ENCODE measurements at regions not wholly inside any gene's neighbourhood (a gene's known extent, or its start where the extent isn't known, plus 50 kb on each side); places are given as distances from the start of the nearest gene placed in this dataset.

DNA sequence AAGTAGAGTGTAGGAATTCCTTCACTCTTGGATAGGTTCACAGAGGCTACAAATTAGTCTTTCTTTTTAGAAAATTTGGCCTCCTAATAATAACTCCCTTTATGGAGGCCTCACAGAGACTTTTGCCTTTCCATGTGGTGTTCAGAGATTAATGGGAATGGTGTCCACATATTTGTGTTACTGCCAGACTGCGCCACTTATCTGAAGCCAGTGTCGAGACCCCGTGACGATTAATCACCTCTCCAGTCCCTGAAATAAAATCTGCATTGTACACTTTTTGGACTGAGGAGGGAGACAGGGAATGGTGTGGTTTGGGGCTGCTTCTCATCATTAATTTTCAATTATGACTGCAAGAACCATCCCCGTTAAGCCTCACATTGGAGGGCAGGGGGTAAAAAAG lies 980.5 kb downstream of the FLRT2 start:
- Histone ChIP-seq H3K4me3 (ENCODE audit: insufficient read depth, low read length) (no peak overlapping the region), H3K27me3 (ENCODE audit: insufficient read depth, low read length) (no peaks in the 10 kb centered on the region), H3K9me3 (ENCODE audit: low read depth, low read length) (no peaks in the 10 kb centered on the region), H4K20me1 (ENCODE audit: insufficient read depth, low read length) (no peaks in the 10 kb centered on the region), H3K4me1 (ENCODE audit: insufficient read depth, low read length) (no peaks in the 10 kb centered on the region), H3K4me2 (ENCODE audit: insufficient read depth, low read length) (no peak overlapping the region), H3K36me3 (ENCODE audit: insufficient read depth, low read length) (no peaks in the 10 kb centered on the region), H3K27ac (ENCODE audit: low read depth, low read length) (no peak overlapping the region), H2AFZ (ENCODE audit: low read length) (no peak overlapping the region), H3K79me2 (ENCODE audit: insufficient read depth, low read length) (no peaks in the 10 kb centered on the region)
- TF ChIP-seq, protein P1, sequence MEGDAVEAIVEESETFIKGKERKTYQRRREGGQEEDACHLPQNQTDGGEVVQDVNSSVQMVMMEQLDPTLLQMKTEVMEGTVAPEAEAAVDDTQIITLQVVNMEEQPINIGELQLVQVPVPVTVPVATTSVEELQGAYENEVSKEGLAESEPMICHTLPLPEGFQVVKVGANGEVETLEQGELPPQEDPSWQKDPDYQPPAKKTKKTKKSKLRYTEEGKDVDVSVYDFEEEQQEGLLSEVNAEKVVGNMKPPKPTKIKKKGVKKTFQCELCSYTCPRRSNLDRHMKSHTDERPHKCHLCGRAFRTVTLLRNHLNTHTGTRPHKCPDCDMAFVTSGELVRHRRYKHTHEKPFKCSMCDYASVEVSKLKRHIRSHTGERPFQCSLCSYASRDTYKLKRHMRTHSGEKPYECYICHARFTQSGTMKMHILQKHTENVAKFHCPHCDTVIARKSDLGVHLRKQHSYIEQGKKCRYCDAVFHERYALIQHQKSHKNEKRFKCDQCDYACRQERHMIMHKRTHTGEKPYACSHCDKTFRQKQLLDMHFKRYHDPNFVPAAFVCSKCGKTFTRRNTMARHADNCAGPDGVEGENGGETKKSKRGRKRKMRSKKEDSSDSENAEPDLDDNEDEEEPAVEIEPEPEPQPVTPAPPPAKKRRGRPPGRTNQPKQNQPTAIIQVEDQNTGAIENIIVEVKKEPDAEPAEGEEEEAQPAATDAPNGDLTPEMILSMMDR (IDR thresholded peaks at IDR 0.05; ENCODE audit: extremely low read depth, low read depth, low read length): no peak
- DNase-seq (ENCODE audit: insufficient read length, low spot score, missing footprints): no peak

DNA sequence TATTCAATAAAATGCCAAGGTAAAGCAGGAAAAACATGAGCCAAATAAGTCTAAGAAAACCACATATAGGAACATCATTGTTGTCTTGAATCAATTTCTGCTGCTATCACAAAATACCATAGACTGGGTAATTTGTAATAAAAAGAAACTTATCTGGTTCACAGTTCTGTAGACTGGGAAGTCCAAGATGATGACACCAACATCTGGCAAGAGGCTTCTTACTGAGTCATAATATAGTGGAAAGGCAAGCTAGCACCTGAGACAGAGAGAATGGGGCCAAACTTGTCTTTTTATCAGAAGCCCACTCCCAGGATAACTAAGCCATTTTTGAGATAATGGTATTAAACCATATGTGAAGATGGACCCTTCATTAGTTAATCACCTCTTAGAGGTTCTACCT lies 975.9 kb downstream of the FLRT2 start:
- Histone ChIP-seq H2AFZ (ENCODE audit: low read length) (no peak overlapping the region), H3K9me3 (ENCODE audit: low read depth, low read length) (no peaks in the 10 kb centered on the region), H3K4me3 (ENCODE audit: insufficient read depth, low read length) (no peak overlapping the region), H3K79me2 (ENCODE audit: insufficient read depth, low read length) (no peaks in the 10 kb centered on the region), H3K36me3 (ENCODE audit: insufficient read depth, low read length) (no peaks in the 10 kb centered on the region), H4K20me1 (ENCODE audit: insufficient read depth, low read length) (no peaks in the 10 kb centered on the region), H3K4me2 (ENCODE audit: insufficient read depth, low read length) (no peak overlapping the region), H3K27me3 (ENCODE audit: insufficient read depth, low read length) (no peaks in the 10 kb centered on the region), H3K27ac (ENCODE audit: low read depth, low read length) (no peak overlapping the region), H3K4me1 (ENCODE audit: insufficient read depth, low read length) (no peaks in the 10 kb centered on the region)
- TF ChIP-seq, protein P1 (IDR thresholded peaks at IDR 0.05; ENCODE audit: extremely low read depth, low read depth, low read length): no peak
- no peak for DNase-seq (ENCODE audit: insufficient read length, low spot score, missing footprints)

DNA sequence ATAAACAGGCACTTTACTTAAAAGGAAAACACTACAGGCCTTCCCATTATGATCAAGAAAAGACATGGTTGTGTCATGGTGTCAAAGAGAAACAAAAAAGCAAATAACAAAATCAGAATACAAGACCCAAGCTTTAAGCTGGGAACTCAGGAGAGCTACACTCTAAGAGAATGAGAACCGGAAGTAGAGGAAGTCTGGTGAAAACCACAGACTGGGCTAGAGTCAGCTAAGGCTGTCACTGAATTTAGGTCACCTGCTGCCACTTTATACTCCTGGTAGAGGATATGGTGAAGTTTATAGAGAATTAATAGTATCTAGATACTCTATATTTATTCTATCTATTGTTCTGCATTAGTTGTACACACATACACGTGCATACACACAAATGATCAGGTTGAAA lies 971.7 kb downstream of the FLRT2 start:
- DNase-seq (ENCODE audit: insufficient read length, low spot score, missing footprints): no peak
- H3K4me3 ChIP-seq (ENCODE audit: insufficient read depth, low read length): no peak overlapping the region
- TF ChIP-seq, protein P1 (IDR thresholded peaks at IDR 0.05; ENCODE audit: extremely low read depth, low read depth, low read length): no peak
- H3K4me1 ChIP-seq (ENCODE audit: insufficient read depth, low read length): no peaks in the 10 kb centered on the region
- H3K9me3 ChIP-seq (ENCODE audit: low read depth, low read length): no peaks in the 10 kb centered on the region
- H3K79me2 ChIP-seq (ENCODE audit: insufficient read depth, low read length): no peaks in the 10 kb centered on the region
- H3K4me2 ChIP-seq (ENCODE audit: insufficient read depth, low read length): no peak overlapping the region
- no peaks in the 10 kb centered on the region for H3K27me3 ChIP-seq (ENCODE audit: insufficient read depth, low read length)
- H3K36me3 ChIP-seq (ENCODE audit: insufficient read depth, low read length): no peaks in the 10 kb centered on the region
- no peak overlapping the region for H2AFZ ChIP-seq (ENCODE audit: low read length)
- H4K20me1 ChIP-seq (ENCODE audit: insufficient read depth, low read length): no peaks in the 10 kb centered on the region
- no peak overlapping the region for H3K27ac ChIP-seq (ENCODE audit: low read depth, low read length)

DNA sequence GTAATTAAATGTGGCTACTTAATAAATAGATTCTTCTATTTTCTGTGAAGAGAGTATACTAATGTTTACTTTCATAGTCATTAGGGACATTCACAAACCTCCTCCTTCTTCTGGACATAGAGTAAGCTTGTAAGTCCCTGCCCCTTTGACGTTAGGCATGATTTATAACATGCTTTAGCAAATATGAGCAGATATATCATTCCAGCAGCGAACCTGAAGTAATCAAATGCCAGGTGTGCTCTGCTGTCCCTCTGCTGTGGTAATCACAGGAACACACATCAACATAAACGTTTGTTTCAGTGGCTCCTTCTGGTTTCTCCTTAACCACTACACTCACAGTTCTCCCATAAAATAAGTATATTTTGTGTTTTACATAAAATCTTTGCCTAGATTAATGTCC lies 961.8 kb downstream of the FLRT2 start:
- Histone ChIP-seq H3K4me3 (ENCODE audit: insufficient read depth, low read length) (no peak overlapping the region), H3K27ac (ENCODE audit: low read depth, low read length) (no peak overlapping the region), H4K20me1 (ENCODE audit: insufficient read depth, low read length) (no peaks in the 10 kb centered on the region), H3K27me3 (ENCODE audit: insufficient read depth, low read length) (no peaks in the 10 kb centered on the region), H2AFZ (ENCODE audit: low read length) (no peak overlapping the region), H3K36me3 (ENCODE audit: insufficient read depth, low read length) (no peaks in the 10 kb centered on the region), H3K9me3 (ENCODE audit: low read depth, low read length) (no peaks in the 10 kb centered on the region), H3K4me2 (ENCODE audit: insufficient read depth, low read length) (no peak overlapping the region), H3K79me2 (ENCODE audit: insufficient read depth, low read length) (no peaks in the 10 kb centered on the region), H3K4me1 (ENCODE audit: insufficient read depth, low read length) (no peaks in the 10 kb centered on the region)
- TF ChIP-seq, protein P1 (IDR thresholded peaks at IDR 0.05; ENCODE audit: extremely low read depth, low read depth, low read length): no peak
- DNase-seq (ENCODE audit: insufficient read length, low spot score, missing footprints): no peak
